Natural killer cell treated with Interleukin-12 subunit alpha and Interleukin-12 subunit beta and Interleukin-15 and Interleukin-18, amount 100 ng/mL, for 72 hours (primary cell): ENCODE measurements at regions not wholly inside any gene's neighbourhood (a gene's known extent, or its start where the extent isn't known, plus 50 kb on each side); places are given as distances from the start of the nearest gene placed in this dataset.
A peak's percentile ranks its signal among the peaks of the same experiment; 100 is the strongest.

Experiments used
- ATAC-seq, 2 donors: fragments of 150-1000 bp; cut with Tn5 transposase in 1 of 2; sonication (Bioruptor Pico), chemical (Tn5 transposase) in 1 of 2; 2 replicates each; pipeline ENCODE4 v1.10.0; 2021
- DNase-seq: peaks from one replicate; pipeline ENCODE4 v3.0.0; 2022; ENCODE audit warnings: low spot score
- H3K27ac Mint-ChIP-seq, 2 donors: 1 replicate in 1 of 2; 2 replicates in 1 of 2; pipeline ENCODE4 v1.8.0; 2022; ENCODE audit warnings: mixed read lengths in 2 of 2, mild to moderate bottlenecking in 1 of 2, moderate library complexity in 1 of 2
- H3K27me3 Mint-ChIP-seq, 2 donors: 1 replicate in 1 of 2; 2 replicates in 1 of 2; pipeline ENCODE4 v1.8.0; 2022; ENCODE audit warnings: mixed read lengths in 2 of 2
- H3K36me3 Mint-ChIP-seq: one replicate; pipeline ENCODE4 v1.8.0; 2022; ENCODE audit warnings: mixed read lengths
- H3K4me1 Mint-ChIP-seq, 2 donors: 1 replicate in 1 of 2; 2 replicates in 1 of 2; pipeline ENCODE4 v1.8.0; 2022; ENCODE audit warnings: low read depth in 2 of 2, mixed read lengths in 2 of 2, mild to moderate bottlenecking in 1 of 2
- H3K4me3 Mint-ChIP-seq: one replicate; pipeline ENCODE4 v1.8.0; 2022; ENCODE audit warnings: mixed read lengths
- H3K9me3 Mint-ChIP-seq: 2 replicates; pipeline ENCODE4 v1.8.0; 2022; ENCODE audit warnings: mixed read lengths

DNA sequence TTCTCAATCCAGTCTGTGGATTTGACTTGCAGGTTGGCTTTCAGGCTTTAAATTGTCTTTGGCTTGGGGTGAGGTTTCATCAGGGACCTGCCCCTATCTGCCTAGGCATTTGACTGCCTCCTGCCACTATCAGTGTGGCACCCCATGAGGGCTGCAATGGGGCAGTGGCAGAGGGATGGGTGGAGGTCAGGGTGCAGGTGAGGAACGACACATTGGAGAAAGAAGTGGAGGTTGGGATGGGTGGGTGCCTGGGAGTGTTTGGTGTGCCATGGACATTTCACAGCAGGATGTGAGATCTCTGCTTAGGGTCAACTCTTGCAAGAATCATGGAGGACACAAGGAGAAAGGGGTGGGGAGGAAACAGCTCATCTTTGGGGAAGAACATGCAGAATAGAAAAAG is 625.1 kb downstream of the PTPRU start:
- Mint-ChIP-seq H3K27me3 (peaks cover 17 to 44% of the 10 kb centered on the region in 2 donors), H3K4me1 (no peaks in the 10 kb centered on the region), H3K36me3 (peaks cover 5% of the 10 kb centered on the region), H3K4me3 (no peak overlapping the region), H3K27ac (no peak overlapping the region), H3K9me3 (peaks cover 4% of the 10 kb centered on the region)
- DNase-seq = no peak
- no peak for ATAC-seq

GRCh38 chr1:29860681-29861080 is 624.4 kb downstream of the PTPRU start:
- H3K27ac Mint-ChIP-seq = no peak overlapping the region
- peaks cover 4% of the 10 kb centered on the region for H3K9me3 Mint-ChIP-seq
- H3K27me3 Mint-ChIP-seq = peaks cover 11 to 36% of the 10 kb centered on the region in 2 donors
- H3K36me3 Mint-ChIP-seq = peaks cover 5% of the 10 kb centered on the region
- peak; percentile 49 for DNase-seq
- H3K4me1 Mint-ChIP-seq = no peaks in the 10 kb centered on the region
- no peak for ATAC-seq
- H3K4me3 Mint-ChIP-seq = no peak overlapping the region

DNA sequence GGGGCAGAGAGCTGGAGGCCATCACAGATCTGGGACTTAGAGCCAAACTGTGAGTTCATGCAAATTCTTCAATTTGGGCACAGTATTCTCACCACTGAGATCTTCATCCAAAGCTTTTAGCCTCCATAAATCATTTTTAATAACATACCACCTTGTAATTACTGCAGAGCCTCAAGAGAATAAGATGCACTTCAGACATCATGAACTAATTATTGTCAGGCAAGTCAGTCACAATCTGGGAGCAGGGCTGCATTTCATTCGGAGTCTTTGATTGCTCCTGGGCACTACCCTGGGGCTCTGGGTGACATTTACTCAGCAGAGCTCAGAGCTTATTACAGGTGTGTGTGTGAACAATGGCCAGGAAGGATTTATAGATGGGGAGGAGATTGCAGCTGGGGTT is 623.7 kb downstream of the PTPRU start:
- DNase-seq (no peak), ATAC-seq (no peak)
- Mint-ChIP-seq H3K36me3 (peaks cover 5% of the 10 kb centered on the region), H3K27ac (no peak overlapping the region), H3K4me1 (no peaks in the 10 kb centered on the region), H3K27me3 (peaks cover 16 to 35% of the 10 kb centered on the region in 2 donors), H3K4me3 (no peak overlapping the region), H3K9me3 (peaks cover 4% of the 10 kb centered on the region)

GRCh38 chr1:29859126-29859525 is 622.8 kb downstream of the PTPRU start:
- H3K27me3 Mint-ChIP-seq = peaks cover 17 to 35% of the 10 kb centered on the region in 2 donors
- peaks cover 4% of the 10 kb centered on the region for H3K9me3 Mint-ChIP-seq
- H3K36me3 Mint-ChIP-seq = peaks cover 5% of the 10 kb centered on the region
- H3K27ac Mint-ChIP-seq = no peak overlapping the region
- H3K4me1 Mint-ChIP-seq = no peaks in the 10 kb centered on the region
- H3K4me3 Mint-ChIP-seq = no peak overlapping the region
- DNase-seq = no peak
- no peak for ATAC-seq

- H3K9me3 Mint-ChIP-seq = peaks cover 4% of the 10 kb centered on the region
- DNase-seq (no peak), ATAC-seq (no peak)
- no peak overlapping the region for H3K4me3 Mint-ChIP-seq
- H3K36me3 Mint-ChIP-seq = peaks cover 5% of the 10 kb centered on the region
- H3K27ac Mint-ChIP-seq = no peak overlapping the region
- H3K27me3 Mint-ChIP-seq = peaks cover 17 to 35% of the 10 kb centered on the region in 2 donors
- no peaks in the 10 kb centered on the region for H3K4me1 Mint-ChIP-seq
These were observed 622.3 kb downstream of the PTPRU start for GRCh38 chr1:29858646-29859045.

DNA sequence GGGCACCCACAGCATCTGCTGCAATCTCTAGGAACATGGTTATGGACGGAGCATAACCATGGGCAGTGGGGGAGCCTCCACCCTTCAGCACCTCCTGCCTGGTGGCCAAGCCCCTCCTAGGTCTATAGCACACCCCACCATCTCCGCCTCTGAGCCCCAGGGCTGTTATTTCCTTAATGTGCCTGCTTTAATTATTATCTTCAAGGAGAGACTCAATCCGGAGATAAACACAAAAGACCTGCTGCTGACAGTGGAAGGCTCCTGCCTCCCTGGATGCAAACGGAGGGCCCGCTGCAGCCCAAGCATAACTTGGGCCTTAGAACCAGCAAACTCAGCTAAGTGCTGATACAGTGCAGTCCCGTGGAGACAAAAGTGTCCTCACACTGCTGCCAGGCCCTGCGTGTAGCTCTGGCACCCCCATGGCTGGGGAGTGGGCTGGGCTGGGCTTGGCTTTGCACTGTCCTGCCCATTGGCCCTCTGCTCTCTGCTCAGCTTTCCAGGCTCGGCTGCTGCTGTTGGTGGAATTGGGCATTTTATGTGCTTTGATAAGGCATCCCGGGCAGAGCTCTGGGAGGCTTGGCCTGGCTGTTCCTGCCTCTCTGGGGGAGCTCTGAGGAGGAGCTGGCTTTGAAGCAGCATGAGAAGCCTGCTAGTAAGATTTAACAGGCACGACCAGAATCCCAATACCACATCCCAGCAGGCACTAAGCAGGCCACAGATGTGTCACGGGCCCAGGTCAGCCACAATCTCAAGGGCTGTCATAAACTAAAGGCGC is 620.2 kb downstream of the PTPRU start:
- Mint-ChIP-seq H3K36me3 (peaks cover 5% of the 10 kb centered on the region), H3K4me3 (no peak overlapping the region), H3K9me3 (peaks cover 4% of the 10 kb centered on the region), H3K27ac (no peak overlapping the region), H3K27me3 (peaks cover 15 to 30% of the 10 kb centered on the region in 2 donors), H3K4me1 (peaks cover 3 to 6% of the 10 kb centered on the region in 2 donors)
- no peak for ATAC-seq
- DNase-seq = peak; percentile 51

DNA sequence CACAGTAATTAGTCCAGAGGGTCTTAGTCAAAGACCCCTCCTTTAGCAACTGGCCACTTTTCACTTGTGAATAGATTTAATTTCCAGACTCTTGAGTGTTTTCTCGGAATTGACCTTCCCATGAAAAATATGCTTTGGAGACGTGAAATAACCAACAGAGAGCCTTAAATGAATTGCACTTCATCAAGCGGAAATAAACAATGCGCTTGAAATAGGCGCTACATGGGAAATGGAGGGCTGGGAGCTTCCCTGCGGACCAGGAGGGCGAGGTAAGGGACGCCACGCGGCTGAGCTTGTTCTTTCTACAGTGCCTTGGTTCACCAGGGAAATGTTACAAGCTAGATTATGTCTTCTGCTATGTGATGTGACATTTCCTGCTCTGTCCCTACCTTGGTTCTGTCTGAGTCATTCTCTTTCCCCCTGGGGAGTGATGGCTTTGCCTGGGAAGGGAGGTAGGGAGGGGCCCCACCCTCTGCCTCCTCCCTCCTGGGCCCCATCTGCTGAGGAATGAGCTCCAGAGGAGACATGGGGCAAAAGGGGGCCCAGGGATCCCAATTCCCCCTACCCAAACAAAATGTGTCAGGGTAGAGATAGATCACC is 619.3 kb downstream of the PTPRU start:
- DNase-seq (peak; percentile 48), ATAC-seq (no peak)
- H3K27me3 Mint-ChIP-seq = peaks cover 11 to 22% of the 10 kb centered on the region in 2 donors
- no peaks in the 10 kb centered on the region for H3K9me3 Mint-ChIP-seq
- H3K27ac Mint-ChIP-seq = no peak overlapping the region
- H3K4me1 Mint-ChIP-seq = peaks cover 3 to 6% of the 10 kb centered on the region in 2 donors
- no peak overlapping the region for H3K4me3 Mint-ChIP-seq
- H3K36me3 Mint-ChIP-seq = no peaks in the 10 kb centered on the region

DNA sequence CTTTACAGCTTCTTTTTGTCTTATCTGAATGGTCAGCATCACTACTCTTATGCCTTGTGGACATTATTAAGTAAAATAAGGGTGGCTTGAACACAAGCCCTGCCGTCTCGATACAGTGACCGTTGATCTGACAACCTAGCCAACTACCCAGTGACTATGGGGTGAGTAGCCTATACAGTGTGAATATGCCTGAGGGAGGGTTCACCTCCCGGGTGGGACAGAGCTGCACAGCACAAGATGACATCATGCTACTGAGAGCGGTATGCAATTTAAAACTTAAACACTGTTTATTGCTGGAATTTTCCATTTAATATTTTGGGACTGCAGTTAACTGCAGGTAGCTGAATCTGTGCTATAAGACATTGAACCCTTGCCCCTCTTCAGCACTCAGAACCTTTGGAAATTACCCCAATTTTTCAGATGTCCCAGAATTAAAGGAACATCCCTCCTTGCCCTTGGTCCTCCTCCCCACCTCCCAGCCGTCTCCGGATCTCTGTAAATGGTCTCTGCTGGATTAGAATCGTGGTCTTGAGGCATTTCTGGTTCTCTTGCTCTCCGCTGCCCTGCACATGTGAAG is 618.5 kb downstream of the PTPRU start:
- DNase-seq (peak; percentile 23), ATAC-seq (no peak)
- no peaks in the 10 kb centered on the region for H3K36me3 Mint-ChIP-seq
- H3K27me3 Mint-ChIP-seq = peaks cover 11 to 22% of the 10 kb centered on the region in 2 donors
- H3K9me3 Mint-ChIP-seq = no peaks in the 10 kb centered on the region
- peaks cover 3 to 6% of the 10 kb centered on the region in 2 donors for H3K4me1 Mint-ChIP-seq
- H3K27ac Mint-ChIP-seq = no peak overlapping the region
- no peak overlapping the region for H3K4me3 Mint-ChIP-seq

DNA sequence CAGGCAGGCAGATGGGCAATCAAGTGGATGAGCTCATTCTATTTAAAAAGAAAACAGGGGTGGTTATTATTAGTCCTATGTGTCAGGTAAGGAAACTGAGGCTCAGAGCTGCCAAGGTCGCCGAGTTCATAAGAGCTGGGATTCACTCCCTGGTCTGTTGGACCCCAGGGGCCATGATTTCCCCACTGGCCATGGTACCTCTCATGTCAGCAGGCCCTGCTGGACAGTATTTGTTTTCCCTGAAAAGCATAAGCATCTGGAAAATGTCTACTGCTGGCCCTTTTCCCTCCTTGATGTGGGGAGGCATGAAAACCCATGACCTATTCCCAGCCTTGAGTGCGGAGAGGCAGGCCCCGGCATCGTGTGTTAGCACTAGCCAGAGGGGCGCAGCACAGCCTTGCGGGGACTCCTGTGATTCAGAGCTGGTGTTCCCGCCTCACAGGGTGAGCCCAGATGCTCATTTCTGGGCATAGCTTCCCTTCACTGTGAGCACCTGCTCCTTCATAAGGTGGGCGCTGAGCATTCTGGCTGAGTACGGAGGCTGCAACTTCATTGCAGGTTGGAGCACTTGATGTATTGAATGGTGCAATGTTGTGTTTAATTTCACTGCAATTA is 617.5 kb downstream of the PTPRU start:
- Mint-ChIP-seq H3K4me3 (no peak overlapping the region), H3K9me3 (no peaks in the 10 kb centered on the region), H3K27ac (no peak overlapping the region), H3K27me3 (peaks cover 14 to 27% of the 10 kb centered on the region in 2 donors), H3K4me1 (peaks cover 3 to 6% of the 10 kb centered on the region in 2 donors), H3K36me3 (no peaks in the 10 kb centered on the region)
- DNase-seq (peak; percentile 18), ATAC-seq (no peak)

DNA sequence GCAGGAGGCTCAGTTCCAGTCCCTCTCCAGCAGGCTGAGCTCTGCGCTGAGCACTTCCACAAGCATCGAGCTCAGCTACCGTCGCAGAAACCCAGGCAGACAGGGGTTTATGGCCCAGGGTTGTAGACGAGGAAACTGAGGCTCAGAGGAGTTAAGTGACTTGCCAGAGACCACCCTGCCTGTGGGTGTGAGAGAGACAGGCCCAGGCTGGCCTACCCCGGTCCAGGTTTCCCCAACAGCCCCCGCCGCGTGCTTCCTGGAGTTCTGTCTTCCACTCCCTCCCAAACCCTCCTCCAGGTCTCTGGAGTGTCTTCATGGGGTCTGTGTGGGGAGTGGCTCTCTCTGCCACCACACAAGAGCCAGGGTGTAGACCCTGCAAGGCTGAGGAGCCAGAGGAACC is 615.9 kb downstream of the PTPRU start:
- no peak overlapping the region for H3K27ac Mint-ChIP-seq
- peaks cover 14 to 31% of the 10 kb centered on the region in 2 donors for H3K27me3 Mint-ChIP-seq
- peaks cover 3 to 6% of the 10 kb centered on the region in 2 donors for H3K4me1 Mint-ChIP-seq
- DNase-seq = peak; percentile 53
- ATAC-seq = no peak
- H3K36me3 Mint-ChIP-seq = no peaks in the 10 kb centered on the region
- H3K4me3 Mint-ChIP-seq = no peak overlapping the region
- H3K9me3 Mint-ChIP-seq = no peaks in the 10 kb centered on the region

DNA sequence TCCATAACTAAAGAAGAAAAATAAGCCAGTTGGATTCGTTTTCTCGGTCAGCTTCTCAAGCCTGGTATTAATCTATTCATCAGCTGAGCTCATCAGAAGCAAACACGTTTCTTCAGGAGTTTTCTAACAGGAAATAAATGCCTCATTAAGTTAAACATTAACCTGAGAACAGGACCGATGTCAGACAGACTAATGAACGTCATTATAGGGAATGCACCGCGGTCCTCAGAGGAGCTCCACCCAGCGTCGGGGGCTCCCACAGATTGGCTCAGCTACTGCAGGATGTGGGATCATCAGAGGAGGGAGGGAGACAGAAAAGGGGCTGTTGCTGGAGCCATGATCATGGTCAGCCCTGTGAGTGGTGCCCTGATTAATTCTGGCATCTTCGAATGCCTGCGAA is 615.4 kb downstream of the PTPRU start:
- ATAC-seq (no peak), DNase-seq (peak; percentile 41)
- H3K9me3 Mint-ChIP-seq = no peaks in the 10 kb centered on the region
- H3K27ac Mint-ChIP-seq = no peak overlapping the region
- H3K4me1 Mint-ChIP-seq = peaks cover 3 to 6% of the 10 kb centered on the region in 2 donors
- no peaks in the 10 kb centered on the region for H3K36me3 Mint-ChIP-seq
- no peak overlapping the region for H3K4me3 Mint-ChIP-seq
- peaks cover 17 to 35% of the 10 kb centered on the region in 2 donors for H3K27me3 Mint-ChIP-seq

DNA sequence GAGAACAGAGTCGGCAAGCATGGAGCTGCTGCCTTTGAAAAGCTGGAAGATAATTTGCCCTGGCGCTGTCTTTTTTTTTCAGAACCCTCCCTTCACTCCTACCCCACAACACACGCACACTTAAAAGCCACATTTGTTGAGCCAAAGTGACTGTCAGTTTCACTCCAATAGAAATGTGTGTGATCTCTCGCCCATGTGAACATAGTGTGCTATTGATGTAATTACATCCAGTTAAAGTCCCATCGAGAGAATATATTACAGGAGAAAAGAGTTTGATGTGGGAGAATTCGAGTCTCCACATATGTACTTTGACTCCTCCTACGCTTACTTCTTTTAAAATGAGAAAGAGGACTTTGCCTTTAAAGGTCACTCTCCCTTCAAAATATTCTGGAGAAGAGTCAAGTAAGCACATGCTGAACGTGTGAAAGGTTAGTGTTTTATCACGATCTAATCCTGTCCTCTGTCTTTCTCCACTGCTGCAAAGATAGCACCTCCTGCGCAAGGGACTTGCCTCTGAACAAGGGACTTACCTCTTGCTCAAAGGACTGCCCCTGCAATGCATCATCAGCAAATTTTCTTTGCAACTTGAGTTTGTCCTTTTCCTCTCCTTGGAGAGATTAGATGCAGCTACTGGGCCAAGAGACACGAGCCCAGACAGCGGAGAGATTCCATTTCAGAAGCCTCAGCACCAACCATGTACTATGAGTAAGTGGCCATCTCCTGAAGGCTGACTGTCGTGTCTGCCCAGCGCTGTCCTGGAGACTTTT is 613.9 kb downstream of the PTPRU start:
- Mint-ChIP-seq H3K27me3 (peaks cover 12 to 35% of the 10 kb centered on the region in 2 donors), H3K9me3 (no peaks in the 10 kb centered on the region), H3K4me3 (no peak overlapping the region)

GRCh38 chr1:29849038-29849750 is 612.9 kb downstream of the PTPRU start:
- ATAC-seq (peak; percentile 33 to 39), DNase-seq (peak; percentile 59)
- Mint-ChIP-seq H3K4me3 (no peak overlapping the region), H3K27ac (no peak overlapping the region), H3K4me1 (peaks cover 3 to 6% of the 10 kb centered on the region in 2 donors), H3K9me3 (no peaks in the 10 kb centered on the region), H3K27me3 (peaks cover 10 to 35% of the 10 kb centered on the region in 2 donors), H3K36me3 (no peaks in the 10 kb centered on the region)

More for the DNA sequence above, 613.9 kb downstream of the PTPRU start:
- ATAC-seq (no peak), DNase-seq (peak; percentile 28)
- H3K36me3 Mint-ChIP-seq = no peaks in the 10 kb centered on the region
- peaks cover 3 to 6% of the 10 kb centered on the region in 2 donors for H3K4me1 Mint-ChIP-seq
- no peak overlapping the region for H3K27ac Mint-ChIP-seq
